Testis (tissue), 2 donors: ENCODE measurements at regions not wholly inside any gene's neighbourhood (a gene's known extent, or its start where the extent isn't known, plus 50 kb on each side); places are given as distances from the start of the nearest gene placed in this dataset.

ENCODE experiments used
- DNase-seq: peaks from one replicate; pipeline ENCODE4 v3.0.0-alpha.2; 2019
- H3K27ac ChIP-seq, 2 donors: fragments of 200-600 bp; sonication (generic); one replicate each; pipeline ENCODE4 v1.5.1; 2019
- H3K27me3 ChIP-seq: fragments of 200-600 bp; sonication (generic); one replicate; pipeline ENCODE4 v1.5.1; 2019
- H3K36me3 ChIP-seq: fragments of 200-600 bp; sonication (generic); one replicate; pipeline ENCODE4 v1.5.1; 2017; ENCODE audit warnings: low read depth; ENCODE audit errors: missing control alignments
- H3K4me1 ChIP-seq: fragments of 200-600 bp; sonication (generic); one replicate; pipeline ENCODE4 v1.5.1; 2019
- H3K4me3 ChIP-seq, 2 donors: fragments of 200-600 bp; sonication (generic); one replicate each; pipeline ENCODE4 v1.5.1; 2017 to 2019
- H3K9me3 ChIP-seq: fragments of 200-600 bp; sonication (generic); one replicate; pipeline ENCODE4 v1.5.1; 2017
- CTCF ChIP-seq, 3 experiments: fragments of 450-650 bp in 2 of 3; fragments of 200-600 bp in 1 of 3; sonication (generic) in 1 of 3; IDR thresholded peaks; one replicate each; pipeline ENCODE4 v1.5.1; 2016 to 2019; ENCODE audit warnings: antibody characterized with exemption in 3 of 3, mild to moderate bottlenecking in 2 of 3, moderate library complexity in 1 of 3
- POLR2A ChIP-seq: fragments of 450-650 bp; IDR thresholded peaks from one replicate; pipeline ENCODE4 v1.6.1; 2017; ENCODE audit warnings: antibody characterized with exemption, mild to moderate bottlenecking, moderate library complexity
- WGBS, 2 donors: methylation state at CpG; one replicate each; pipeline ENCODE4 v1.1.5; 2018; 5-methylcytosine and 5-hydroxymethylcytosine counted together
- intact Hi-C: fragments of 100-400 bp; cut with DNase I; formaldehyde crosslinking; loops from one replicate; pipeline ENCODE4 v1.15.1; 2023; ENCODE audit warnings: low total_unique reads

GRCh38 chr5:91493086-91493485 is 110.0 kb upstream of the ARRDC3 start:
- H3K4me3 ChIP-seq = no peak overlapping the region
- no peak for DNase-seq
- H3K4me1 ChIP-seq = no peaks in the 10 kb centered on the region
- no peaks in the 10 kb centered on the region for H3K36me3 ChIP-seq
- no peak overlapping the region for H3K27ac ChIP-seq
- WGBS, 2 donors = 69 to 76% methylated on average over 1 of the region's 1 CpG
- intact Hi-C loops = no loop called here
- H3K9me3 ChIP-seq = no peaks in the 10 kb centered on the region
- TF ChIP-seq POLR2A (no peak), CTCF (IDR thresholded peaks at IDR 0.05) (no peak)
- no peaks in the 10 kb centered on the region for H3K27me3 ChIP-seq

GRCh38 chr5:91491229-91491628 is 108.1 kb upstream of the ARRDC3 start:
- H3K4me1 ChIP-seq = no peaks in the 10 kb centered on the region
- no peak for DNase-seq
- 73 to 82% methylated on average over 2 of the region's 2 CpGs for WGBS, 2 donors
- no peak overlapping the region for H3K4me3 ChIP-seq
- TF ChIP-seq POLR2A (no peak), CTCF (IDR thresholded peaks at IDR 0.05) (no peak)
- no peaks in the 10 kb centered on the region for H3K27me3 ChIP-seq
- H3K36me3 ChIP-seq = no peaks in the 10 kb centered on the region
- H3K27ac ChIP-seq = no peak overlapping the region
- intact Hi-C loops = no loop called here
- H3K9me3 ChIP-seq = no peaks in the 10 kb centered on the region

GRCh38 chr5:91490316-91490715 is 107.2 kb upstream of the ARRDC3 start:
- intact Hi-C loops = no loop called here
- no peak for TF ChIP-seq CTCF (IDR thresholded peaks at IDR 0.05)
- TF ChIP-seq POLR2A = no peak
- Histone ChIP-seq H3K27ac (no peak overlapping the region), H3K36me3 (no peaks in the 10 kb centered on the region), H3K27me3 (no peaks in the 10 kb centered on the region), H3K4me1 (no peaks in the 10 kb centered on the region), H3K4me3 (no peak overlapping the region), H3K9me3 (no peaks in the 10 kb centered on the region)
- 82 to 84% methylated on average over 3 of the region's 3 CpGs for WGBS, 2 donors
- DNase-seq = no peak

- no peak for TF ChIP-seq POLR2A
- TF ChIP-seq CTCF (IDR thresholded peaks at IDR 0.05) = no peak
- no peak overlapping the region for H3K27ac ChIP-seq
- H3K27me3 ChIP-seq = no peaks in the 10 kb centered on the region
- no peaks in the 10 kb centered on the region for H3K36me3 ChIP-seq
- H3K9me3 ChIP-seq = no peaks in the 10 kb centered on the region
- H3K4me1 ChIP-seq = no peaks in the 10 kb centered on the region
- intact Hi-C loops = no loop called here
- H3K4me3 ChIP-seq = no peak overlapping the region
- WGBS, 2 donors = 67 to 69% methylated on average over 2 of the region's 2 CpGs
- no peak for DNase-seq
These were observed 104.3 kb upstream of the ARRDC3 start for GRCh38 chr5:91487420-91487819.

GRCh38 chr5:91486638-91487037 is 103.5 kb upstream of the ARRDC3 start:
- H3K9me3 ChIP-seq = no peaks in the 10 kb centered on the region
- H3K27ac ChIP-seq = no peak overlapping the region
- no peaks in the 10 kb centered on the region for H3K36me3 ChIP-seq
- no peak overlapping the region for H3K4me3 ChIP-seq
- TF ChIP-seq CTCF (IDR thresholded peaks at IDR 0.05) (no peak), POLR2A (no peak)
- DNase-seq = no peak
- WGBS, 2 donors = 60 to 85% methylated on average over 2 of the region's 2 CpGs
- no peaks in the 10 kb centered on the region for H3K4me1 ChIP-seq
- intact Hi-C loops = no loop called here
- H3K27me3 ChIP-seq = no peaks in the 10 kb centered on the region
